T-cell (primary cell): ENCODE measurements at regions not wholly inside any gene's neighbourhood (a gene's known extent, or its start where the extent isn't known, plus 50 kb on each side); places are given as distances from the start of the nearest gene placed in this dataset.
"Not testable (repeated sequence)": the region's sequence is repeated elsewhere in the genome, so short reads cannot be mapped to it uniquely, and the experiment has no call there.

Experiments
- ATAC-seq, 4 experiments: fragments of 200-7000 bp in 3 of 4; fragments of 150-1000 bp in 1 of 4; cut with Tn5 transposase; replicated peaks in 1 of 4; 1 replicate in 3 of 4; 2 replicates in 1 of 4; pipeline ENCODE4 v1.10.0; 2021; ENCODE audit warnings: moderate library complexity in 3 of 4, mild to moderate bottlenecking in 2 of 4, moderate number of reproducible peaks in 1 of 4
- CTCF ChIA-PET, 2 donors: fragments of 300-600 bp; sonication (Branson Sonifier 250); formaldehyde crosslinking; loops; one replicate each; lab custom pipeline; 2022; ENCODE audit warnings: antibody characterized with exemption in 2 of 2; lab: Charles Lee
- POLR2A ChIA-PET, 2 donors: fragments of 300-600 bp; sonication (Branson Sonifier 250); formaldehyde crosslinking; loops; one replicate each; lab custom pipeline; 2022; ENCODE audit warnings: antibody characterized with exemption in 2 of 2; lab: Charles Lee
- DNase-seq, 35 experiments: peaks; one replicate each; pipeline versions ENCODE4 v3.0.0 to v3.0.0-alpha.2; 2013 to 2023
- H3K27ac ChIP-seq: one replicate; pipeline ENCODE4 v1.5.1; 2013; ENCODE audit warnings: low read length
- H3K27me3 ChIP-seq, 2 experiments: replicated peaks in 1 of 2; 1 replicate in 1 of 2; 2 replicates in 1 of 2; pipeline versions ENCODE4 v1.6.1 to v1.7.0; 2013; ENCODE audit warnings: low read length in 1 of 2, mixed read lengths in 1 of 2; ENCODE audit not compliant: control insufficient read depth in 2 of 2, insufficient read depth in 2 of 2; ENCODE audit errors: extremely low read depth in 1 of 2
- H3K36me3 ChIP-seq, 2 donors: 1 replicate in 1 of 2; 2 replicates in 1 of 2; pipeline versions ENCODE4 v1.6.1 to v1.7.0; 2013; ENCODE audit warnings: low read length in 1 of 2; ENCODE audit not compliant: control insufficient read depth in 2 of 2, insufficient read depth in 1 of 2; ENCODE audit errors: extremely low read depth in 1 of 2
- H3K4me1 ChIP-seq, 2 experiments: 1 replicate in 1 of 2; 2 replicates in 1 of 2; pipeline versions ENCODE4 v1.6.1 to v1.7.0; 2013; ENCODE audit warnings: low read length in 2 of 2, mixed read lengths in 1 of 2; ENCODE audit not compliant: insufficient read depth in 2 of 2, control insufficient read depth in 1 of 2; ENCODE audit errors: extremely low read depth in 1 of 2
- H3K4me3 ChIP-seq, 2 donors: 1 replicate in 1 of 2; 2 replicates in 1 of 2; pipeline versions ENCODE4 v1.5.1 to v1.7.0; 2013; ENCODE audit warnings: mild to moderate bottlenecking in 2 of 2, low read length in 1 of 2, moderate library complexity in 1 of 2; ENCODE audit not compliant: control insufficient read depth in 1 of 2; ENCODE audit errors: extremely low read depth in 1 of 2
- H3K9me3 ChIP-seq: 2 replicates; pipeline ENCODE4 v1.7.0; 2013
- H3K27ac Mint-ChIP-seq, 2 donors: one replicate each; pipeline ENCODE4 v1.8.0; 2020 to 2021; ENCODE audit warnings: mild to moderate bottlenecking in 2 of 2, mixed read lengths in 2 of 2
- H3K27me3 Mint-ChIP-seq, 2 donors: one replicate each; pipeline ENCODE4 v1.8.0; 2021 to 2022; ENCODE audit warnings: mixed read lengths in 2 of 2
- H3K36me3 Mint-ChIP-seq: one replicate; pipeline ENCODE4 v1.8.0; 2021; ENCODE audit warnings: mixed read lengths
- H3K4me1 Mint-ChIP-seq, 3 donors: one replicate each; pipeline ENCODE4 v1.8.0; 2020 to 2022; ENCODE audit warnings: mixed read lengths in 3 of 3, mild to moderate bottlenecking in 1 of 3
- H3K4me3 Mint-ChIP-seq, 3 donors: one replicate each; pipeline ENCODE4 v1.8.0; 2020 to 2022; ENCODE audit warnings: mild to moderate bottlenecking in 3 of 3, mixed read lengths in 3 of 3, moderate library complexity in 3 of 3
- H3K9me3 Mint-ChIP-seq, 3 donors: one replicate each; pipeline ENCODE4 v1.8.0; 2020 to 2022; ENCODE audit warnings: mixed read lengths in 3 of 3
- WGBS: methylation state at CpG from one replicate; pipeline ENCODE4 v1.1.5; 2013; ENCODE audit warnings: missing lambda C conversion rate; ENCODE audit not compliant: insufficient coverage; 5-methylcytosine and 5-hydroxymethylcytosine counted together

- peak overlapping the region; percentile 63 to 68 (median 65) for H3K4me3 Mint-ChIP-seq
- peaks cover 52 to 60% (median 55%) of the 10 kb centered on the region in 3 donors for H3K4me1 Mint-ChIP-seq
- Histone ChIP-seq H3K4me1 (peaks cover 14 to 38% of the 10 kb centered on the region in 2 experiments), H3K27me3 (no peaks in the 10 kb centered on the region), H3K36me3 (no peaks in the 10 kb centered on the region), H3K27ac (peak overlapping the region; percentile 47), H3K4me3 (peak overlapping the region in 1 of 2 donors; percentile 3), H3K9me3 (no peaks in the 10 kb centered on the region)
- peak overlapping the region; percentile 88 to 89 for H3K27ac Mint-ChIP-seq
- ChIA-PET CTCF (interaction anchor here (0.6 to 1.3 kb wide), 4 partner anchors 74 to 233 kb away, joined by 3 to 4 read pairs (median 4); no protein-coding TSS in a partner anchor), POLR2A (interaction anchor here in 1 of 2 donors (0.5 to 0.8 kb wide), 4 partner anchors 70 to 181 kb away, joined by 3 to 4 read pairs (median 3); no protein-coding TSS in a partner anchor)
- no peaks in the 10 kb centered on the region for H3K36me3 Mint-ChIP-seq
- peak; percentile 89 to 97 (median 92) for ATAC-seq
- WGBS, result 100% methylated on average over 2 of the region's 11 CpGs
- peak in 33 of 35 experiments; percentile 21 to 82 (median 59) for DNase-seq
- H3K9me3 Mint-ChIP-seq, result peaks cover 6 to 8% (median 6%) of the 10 kb centered on the region in 3 donors
- H3K27me3 Mint-ChIP-seq, result no peaks in the 10 kb centered on the region
Observed at GRCh38 chr12:68538726-68539614, 71.7 kb upstream of the RAP1B start.

DNA sequence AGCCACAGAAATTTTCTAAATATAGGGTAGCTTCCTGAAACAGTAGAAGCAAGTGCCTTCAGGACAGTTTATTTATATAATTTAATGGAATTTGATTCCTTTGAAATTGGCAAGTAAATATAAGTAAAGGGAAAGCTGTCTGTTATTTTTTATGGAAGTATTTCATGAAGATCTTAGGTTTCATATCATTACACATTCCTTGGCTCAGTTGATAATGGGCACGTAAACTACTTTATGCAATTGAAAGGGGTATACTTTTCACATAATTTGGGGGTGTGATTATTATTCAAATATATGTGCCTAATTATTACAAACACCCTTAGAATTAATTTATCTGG lies 71.1 kb upstream of the RAP1B start:
- Histone ChIP-seq H3K27ac (no peak overlapping the region), H3K9me3 (no peaks in the 10 kb centered on the region), H3K36me3 (no peaks in the 10 kb centered on the region), H3K4me3 (no peak overlapping the region), H3K27me3 (no peaks in the 10 kb centered on the region), H3K4me1 (peaks cover 14 to 38% of the 10 kb centered on the region in 2 experiments)
- CTCF ChIA-PET, result interaction anchor here in 1 of 2 donors (1.3 kb wide), 1 partner anchor 73 kb away, joined by 4 read pairs; no protein-coding TSS in a partner anchor
- DNase-seq, result no peak
- POLR2A ChIA-PET, result interaction anchor here in 1 of 2 donors (0.5 to 0.8 kb wide), 4 partner anchors 70 to 181 kb away, joined by 3 to 4 read pairs (median 3); no protein-coding TSS in a partner anchor
- WGBS, result no CpG with 5 or more reads among the region's 1 CpG
- no peak for ATAC-seq
- H3K27me3 Mint-ChIP-seq, result no peaks in the 10 kb centered on the region
- peak overlapping the region; percentile 63 to 68 (median 65) for H3K4me3 Mint-ChIP-seq
- no peaks in the 10 kb centered on the region for H3K36me3 Mint-ChIP-seq
- H3K4me1 Mint-ChIP-seq, result peaks cover 52 to 60% (median 55%) of the 10 kb centered on the region in 3 donors
- peaks cover 6 to 8% (median 6%) of the 10 kb centered on the region in 3 donors for H3K9me3 Mint-ChIP-seq
- peak overlapping the region; percentile 88 to 89 for H3K27ac Mint-ChIP-seq

GRCh38 chr12:68540768-68541167 lies 69.9 kb upstream of the RAP1B start:
- H3K27me3 Mint-ChIP-seq, H3K36me3 Mint-ChIP-seq, CTCF ChIA-PET, H3K36me3 ChIP-seq, H3K4me3 Mint-ChIP-seq, DNase-seq, H3K27ac ChIP-seq, H3K9me3 ChIP-seq, H3K4me3 ChIP-seq, ATAC-seq, H3K27me3 ChIP-seq, POLR2A ChIA-PET, H3K9me3 Mint-ChIP-seq: not testable (repeated sequence)
- WGBS, result 96% methylated on average over 5 of the region's 5 CpGs
- Mint-ChIP-seq H3K4me1 (peaks cover 52 to 57% (median 54%) of the 10 kb centered on the region in 3 donors), H3K27ac (peak overlapping the region; percentile 73 to 75)
- H3K4me1 ChIP-seq, result peaks cover 14 to 35% of the 10 kb centered on the region in 2 experiments

DNA sequence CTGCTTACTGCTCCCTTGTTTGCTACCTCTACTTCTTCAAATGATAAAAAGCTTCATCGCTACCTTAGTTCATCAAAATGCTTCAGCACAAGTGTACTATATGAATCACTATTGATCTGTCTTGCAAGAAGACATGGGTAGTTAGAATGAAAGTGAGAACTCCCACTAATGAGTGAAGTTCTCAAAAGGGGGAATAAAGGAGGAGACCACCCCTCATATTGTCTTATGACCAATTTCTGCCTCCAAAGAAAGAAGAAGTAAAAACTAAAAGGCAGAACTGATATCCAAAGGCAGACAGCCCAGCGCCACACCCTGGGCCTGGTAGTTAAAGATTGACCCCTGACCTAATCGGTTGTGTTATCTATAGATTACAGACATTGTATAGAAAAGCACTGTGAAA lies 63.4 kb upstream of the RAP1B start:
- H3K27me3 Mint-ChIP-seq, CTCF ChIA-PET, H3K4me3 ChIP-seq, DNase-seq, H3K27ac ChIP-seq, POLR2A ChIA-PET, H3K36me3 ChIP-seq, H3K27me3 ChIP-seq, H3K9me3 ChIP-seq, H3K36me3 Mint-ChIP-seq, ATAC-seq, H3K4me3 Mint-ChIP-seq, H3K4me1 ChIP-seq: not testable (repeated sequence)
- WGBS, result 100% methylated on average over 1 of the region's 3 CpGs
- H3K4me1 Mint-ChIP-seq, result peaks cover 4 to 26% (median 5%) of the 10 kb centered on the region in 3 donors
- H3K9me3 Mint-ChIP-seq, result peaks cover 11 to 21% (median 17%) of the 10 kb centered on the region in 3 donors
- H3K27ac Mint-ChIP-seq, result peak overlapping the region in 1 of 2 donors; percentile 11

DNA sequence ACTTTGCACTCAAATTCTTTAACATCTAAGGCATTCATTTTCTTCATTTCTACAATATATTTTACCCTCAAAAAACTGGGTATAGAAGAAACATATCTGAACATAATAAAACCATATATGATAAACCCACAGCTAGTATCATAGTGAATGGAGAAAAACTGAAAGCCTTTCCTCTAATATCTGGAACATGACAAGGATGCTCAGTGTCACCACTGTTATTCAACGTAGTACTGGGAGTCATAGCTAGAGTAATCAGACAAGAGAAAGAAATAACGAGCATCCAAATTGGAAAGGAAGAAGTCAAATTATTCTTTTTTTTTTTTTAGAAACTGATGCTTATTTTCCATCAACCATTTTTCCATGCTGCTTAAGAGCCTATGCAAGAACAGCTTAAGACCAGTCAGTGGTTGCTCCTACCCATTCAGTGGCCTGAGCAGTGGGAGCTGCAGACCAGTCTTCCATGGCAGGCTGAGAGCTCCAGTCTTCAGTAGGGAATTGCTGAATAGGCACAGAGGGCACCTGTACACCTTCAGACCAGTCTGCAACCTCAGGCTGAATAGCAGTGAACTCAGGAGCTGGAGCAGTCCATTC lies 58.0 kb upstream of the RAP1B start:
- not testable (repeated sequence) for H3K4me1 ChIP-seq, H3K4me3 Mint-ChIP-seq, H3K36me3 ChIP-seq, ATAC-seq, H3K9me3 ChIP-seq, H3K27me3 Mint-ChIP-seq, H3K27me3 ChIP-seq, H3K27ac Mint-ChIP-seq, DNase-seq, H3K36me3 Mint-ChIP-seq, H3K4me3 ChIP-seq, H3K27ac ChIP-seq
- CTCF ChIA-PET, result interaction anchor here in 1 of 2 donors (0.6 kb wide), 1 partner anchor 1237 kb away, joined by 8 read pairs; no protein-coding TSS in a partner anchor
- Mint-ChIP-seq H3K4me1 (peaks cover 13 to 37% (median 16%) of the 10 kb centered on the region in 3 donors), H3K9me3 (peaks cover 8 to 11% (median 11%) of the 10 kb centered on the region in 3 donors)
- POLR2A ChIA-PET, result interaction anchor here in 1 of 2 donors (0.7 kb wide), 1 partner anchor 448 kb away, joined by 4 read pairs; no protein-coding TSS in a partner anchor
- no CpG with 5 or more reads among the region's 2 CpGs for WGBS

DNA sequence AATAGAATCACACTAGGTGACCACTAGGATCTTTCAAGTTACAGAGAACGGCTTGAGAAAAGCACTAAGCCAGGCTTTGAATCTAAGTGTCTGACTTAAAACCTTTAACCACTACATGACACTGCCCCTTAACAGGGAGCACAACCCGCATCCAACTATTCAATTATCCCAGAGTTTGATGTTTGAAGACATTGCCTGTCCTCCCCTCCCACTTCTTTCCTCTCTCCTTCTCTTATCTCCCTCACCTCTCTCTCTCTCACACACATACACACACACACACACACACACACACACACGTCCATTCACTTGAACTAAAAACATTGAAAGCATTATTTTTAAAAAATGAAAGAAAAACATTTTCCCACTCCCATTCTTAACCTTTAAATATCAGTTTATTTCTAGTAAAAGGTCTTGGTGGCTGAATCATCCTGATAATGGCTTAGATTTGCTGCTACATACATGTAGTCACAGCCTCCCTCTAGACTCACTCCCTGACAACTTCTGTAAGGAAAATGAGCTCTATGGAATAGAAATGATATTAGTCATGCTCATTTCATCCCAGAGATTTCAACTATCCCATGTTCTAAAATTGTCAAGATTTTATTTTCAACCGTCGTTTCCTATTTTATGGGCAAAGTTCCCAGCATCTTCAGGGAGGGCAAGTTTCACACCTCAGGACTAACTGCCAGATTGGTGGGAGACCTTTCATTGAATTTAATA lies 53.5 kb upstream of the RAP1B start:
- CTCF ChIA-PET, result no interaction called here
- Histone ChIP-seq H3K9me3 (no peaks in the 10 kb centered on the region), H3K4me3 (no peak overlapping the region), H3K27me3 (no peaks in the 10 kb centered on the region), H3K27ac (no peak overlapping the region), H3K36me3 (no peaks in the 10 kb centered on the region), H3K4me1 (peaks cover 5% of the 10 kb centered on the region in 2 experiments)
- Mint-ChIP-seq H3K4me1 (peaks cover 17 to 19% (median 17%) of the 10 kb centered on the region in 3 donors), H3K36me3 (no peaks in the 10 kb centered on the region), H3K4me3 (no peak overlapping the region), H3K9me3 (no peaks in the 10 kb centered on the region), H3K27ac (no peak overlapping the region), H3K27me3 (no peaks in the 10 kb centered on the region)
- no peak for DNase-seq
- 93% methylated on average over 2 of the region's 5 CpGs for WGBS
- ATAC-seq, result no peak
- POLR2A ChIA-PET, result no interaction called here
